ENCODE measurements at regions not wholly inside any gene's neighbourhood (a gene's known extent, or its start where the extent isn't known, plus 50 kb on each side); places are given as distances from the start of the nearest gene placed in this dataset.
"Not testable (repeated sequence)": the region's sequence is repeated elsewhere in the genome, so short reads cannot be mapped to it uniquely, and the experiment has no call there.

GRCh38 chr12:60714141-60714900 lies 1118.5 kb downstream of the SLC16A7 start:
- no peak for DNase-seq (ENCODE audit: low spot score)

GRCh38 chr12:60724475-60724874 lies 1128.6 kb downstream of the SLC16A7 start:
- DNase-seq (ENCODE audit: low spot score): no peak

GRCh38 chr12:60724984-60725383 lies 1129.2 kb downstream of the SLC16A7 start:
- no peak for DNase-seq (ENCODE audit: low spot score)

GRCh38 chr12:60752589-60752988 lies 1156.8 kb downstream of the SLC16A7 start:
- no peak for DNase-seq (ENCODE audit: low spot score)

GRCh38 chr12:60758224-60758623 lies 1162.4 kb downstream of the SLC16A7 start:
- no peak for DNase-seq (ENCODE audit: low spot score)

- DNase-seq (ENCODE audit: low spot score): no peak
These were observed 1165.1 kb downstream of the SLC16A7 start for GRCh38 chr12:60760965-60761364.

GRCh38 chr12:60801166-60801565 lies 1205.3 kb downstream of the SLC16A7 start:
- DNase-seq (ENCODE audit: low spot score): not testable (repeated sequence)

- DNase-seq (ENCODE audit: low spot score): no peak
These were observed 1207.3 kb downstream of the SLC16A7 start for GRCh38 chr12:60803147-60803546.

GRCh38 chr12:60805364-60805763 lies 1209.5 kb downstream of the SLC16A7 start:
- no peak for DNase-seq (ENCODE audit: low spot score)

GRCh38 chr12:60819794-60820193 lies 1224.0 kb downstream of the SLC16A7 start:
- DNase-seq (ENCODE audit: low spot score): no peak

- DNase-seq (ENCODE audit: low spot score): no peak
These were observed 1226.8 kb downstream of the SLC16A7 start for GRCh38 chr12:60822580-60822979.

GRCh38 chr12:60830381-60830780 lies 1234.6 kb downstream of the SLC16A7 start:
- DNase-seq (ENCODE audit: low spot score): no peak

GRCh38 chr12:60832290-60832689 lies 1236.5 kb downstream of the SLC16A7 start:
- no peak for DNase-seq (ENCODE audit: low spot score)

GRCh38 chr12:60834372-60834771 lies 1238.5 kb downstream of the SLC16A7 start:
- DNase-seq (ENCODE audit: low spot score): no peak

- DNase-seq (ENCODE audit: low spot score): no peak
These were observed 1239.0 kb downstream of the SLC16A7 start for GRCh38 chr12:60834806-60835205.

GRCh38 chr12:60836651-60837050 lies 1240.8 kb downstream of the SLC16A7 start:
- no peak for DNase-seq (ENCODE audit: low spot score)

- no peak for DNase-seq (ENCODE audit: low spot score)
These were observed 1246.4 kb downstream of the SLC16A7 start for GRCh38 chr12:60842181-60842580.

GRCh38 chr12:60844101-60844500 lies 1248.3 kb downstream of the SLC16A7 start:
- DNase-seq (ENCODE audit: low spot score): no peak

GRCh38 chr12:60844875-60845274 lies 1249.0 kb downstream of the SLC16A7 start:
- DNase-seq (ENCODE audit: low spot score): no peak

GRCh38 chr12:60845696-60846095 lies 1249.9 kb downstream of the SLC16A7 start:
- DNase-seq (ENCODE audit: low spot score): no peak

- DNase-seq (ENCODE audit: low spot score): no peak
These were observed 1251.5 kb downstream of the SLC16A7 start for GRCh38 chr12:60847281-60847680.

- no peak for DNase-seq (ENCODE audit: low spot score)
These were observed 1253.9 kb downstream of the SLC16A7 start for GRCh38 chr12:60849723-60850122.

- no peak for DNase-seq (ENCODE audit: low spot score)
These were observed 1257.6 kb downstream of the SLC16A7 start for GRCh38 chr12:60853407-60853806.

GRCh38 chr12:60863421-60863820 lies 1267.6 kb downstream of the SLC16A7 start:
- DNase-seq (ENCODE audit: low spot score): no peak
